ENCODE measurements at regions not wholly inside any gene's neighbourhood (a gene's known extent, or its start where the extent isn't known, plus 50 kb on each side); places are given as distances from the start of the nearest gene placed in this dataset.
"Not testable (repeated sequence)": the region's sequence is repeated elsewhere in the genome, so short reads cannot be mapped to it uniquely, and the experiment has no call there.

DNA sequence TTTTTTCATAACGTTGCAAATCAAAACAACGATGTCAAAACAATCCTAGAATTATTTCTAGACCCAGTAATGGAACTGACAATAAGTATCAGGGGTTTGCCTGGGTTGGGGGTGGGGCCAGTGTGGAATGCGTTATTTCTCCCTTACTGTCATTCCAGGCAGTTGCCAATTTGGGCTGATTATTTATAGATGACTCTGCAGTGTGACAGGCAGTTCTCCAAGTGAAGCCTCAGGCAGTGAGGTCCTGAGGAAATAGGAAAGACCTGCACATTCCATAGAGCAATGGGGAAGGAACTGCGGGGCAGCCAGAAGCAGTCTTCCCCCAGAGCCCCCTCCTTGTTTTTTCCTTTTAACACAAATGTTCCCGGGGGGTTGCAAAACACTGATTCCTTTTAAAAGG is 179.0 kb downstream of the YTHDC2 start:
- H3K36me3 Mint-ChIP-seq = no peaks in the 10 kb centered on the region
- no peak overlapping the region for H3K4me3 Mint-ChIP-seq
- ATAC-seq (replicated peaks) (no peak), DNase-seq (no peak)
- H3K9me3 Mint-ChIP-seq = peaks cover 0 to 2% of the 10 kb centered on the region in 2 donors
- no peaks in the 10 kb centered on the region for H3K4me1 Mint-ChIP-seq
- no peak overlapping the region for H3K27ac Mint-ChIP-seq
- H3K27me3 Mint-ChIP-seq = peaks cover 19 to 34% of the 10 kb centered on the region in 2 donors

- Mint-ChIP-seq H3K4me3 (no peak overlapping the region), H3K9me3 (peaks cover 0 to 2% of the 10 kb centered on the region in 2 donors), H3K36me3 (no peaks in the 10 kb centered on the region), H3K4me1 (no peaks in the 10 kb centered on the region), H3K27me3 (peaks cover 19 to 34% of the 10 kb centered on the region in 2 donors), H3K27ac (no peak overlapping the region)
- DNase-seq = no peak
- no peak for ATAC-seq (replicated peaks)
These were observed 179.5 kb downstream of the YTHDC2 start for GRCh38 chr5:113692891-113693457.

- Mint-ChIP-seq H3K27ac (no peak overlapping the region), H3K36me3 (no peaks in the 10 kb centered on the region), H3K27me3 (peaks cover 19 to 34% of the 10 kb centered on the region in 2 donors), H3K9me3 (peaks cover 0 to 2% of the 10 kb centered on the region in 2 donors), H3K4me3 (no peak overlapping the region), H3K4me1 (no peaks in the 10 kb centered on the region)
- DNase-seq = no peak
- ATAC-seq (replicated peaks) = no peak
These were observed 180.2 kb downstream of the YTHDC2 start for GRCh38 chr5:113693701-113694100.

- ATAC-seq (replicated peaks) = no peak
- no peaks in the 10 kb centered on the region for H3K36me3 Mint-ChIP-seq
- no peak overlapping the region for H3K27ac Mint-ChIP-seq
These were observed 181.1 kb downstream of the YTHDC2 start for GRCh38 chr5:113694576-113694975.

DNA sequence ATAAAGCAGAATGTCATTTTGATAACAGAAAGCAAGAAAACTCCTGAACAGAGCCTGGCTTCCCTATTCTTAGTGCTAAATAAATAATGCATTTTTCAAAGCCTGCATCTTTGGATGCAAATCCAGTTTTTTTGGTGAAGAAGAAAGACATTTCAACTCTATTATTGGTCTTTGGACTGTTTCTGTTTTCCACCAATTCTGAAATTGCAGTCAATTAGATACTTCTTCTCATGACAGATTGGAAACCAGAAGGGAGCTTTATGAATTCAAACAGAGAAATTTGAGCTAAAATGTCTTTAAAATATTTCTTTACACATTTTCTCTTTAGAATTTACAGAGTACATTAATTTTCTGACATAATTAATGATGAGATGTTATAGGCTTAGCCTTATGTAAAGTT is 189.8 kb downstream of the YTHDC2 start:
- no peaks in the 10 kb centered on the region for H3K27me3 Mint-ChIP-seq
- DNase-seq = no peak
- no peak overlapping the region for H3K4me3 Mint-ChIP-seq
- H3K36me3 Mint-ChIP-seq = peaks cover 0 to 6% of the 10 kb centered on the region in 2 donors
- ATAC-seq (replicated peaks) = no peak
- no peak overlapping the region for H3K27ac Mint-ChIP-seq
- H3K9me3 Mint-ChIP-seq = peaks cover 22 to 24% of the 10 kb centered on the region in 2 donors
- H3K4me1 Mint-ChIP-seq = no peaks in the 10 kb centered on the region

More at GRCh38 chr5:113694576-113694975, 181.1 kb downstream of the YTHDC2 start:
- H3K27me3 Mint-ChIP-seq = peaks cover 19 to 34% of the 10 kb centered on the region in 2 donors
- H3K4me1 Mint-ChIP-seq = no peaks in the 10 kb centered on the region
- H3K9me3 Mint-ChIP-seq = peaks cover 0 to 2% of the 10 kb centered on the region in 2 donors
- DNase-seq = no peak
- no peak overlapping the region for H3K4me3 Mint-ChIP-seq

GRCh38 chr5:113705657-113706056 is 192.2 kb downstream of the YTHDC2 start:
- H3K9me3 Mint-ChIP-seq = peaks cover 22 to 27% of the 10 kb centered on the region in 2 donors
- no peak for DNase-seq
- H3K27ac Mint-ChIP-seq = no peak overlapping the region
- no peak overlapping the region for H3K4me3 Mint-ChIP-seq
- H3K36me3 Mint-ChIP-seq = peaks cover 0 to 6% of the 10 kb centered on the region in 2 donors
- H3K4me1 Mint-ChIP-seq = no peaks in the 10 kb centered on the region
- no peaks in the 10 kb centered on the region for H3K27me3 Mint-ChIP-seq
- ATAC-seq (replicated peaks) = no peak

DNA sequence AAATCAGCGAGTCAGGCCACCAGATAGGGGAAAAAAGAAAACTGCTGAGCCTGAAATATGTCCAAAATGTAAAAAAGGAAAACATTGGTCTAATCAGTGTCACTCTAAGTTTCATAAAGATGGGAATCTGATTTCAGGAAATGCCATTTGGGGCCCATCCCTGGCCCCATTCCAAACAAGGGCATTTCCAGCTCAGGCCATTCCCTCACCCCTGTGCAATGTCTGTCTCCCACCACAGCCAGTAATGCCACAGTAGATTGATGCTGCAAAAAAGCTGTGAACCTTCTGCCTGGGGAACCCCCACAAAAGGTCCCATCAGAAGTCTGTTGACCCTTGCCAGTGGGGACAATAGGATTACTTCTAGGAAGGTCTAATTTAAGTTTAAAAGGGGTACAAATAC is 199.6 kb downstream of the YTHDC2 start:
- Mint-ChIP-seq H3K27ac (no peak overlapping the region), H3K4me3 (no peak overlapping the region), H3K9me3 (peaks cover 15 to 19% of the 10 kb centered on the region in 2 donors), H3K4me1 (no peaks in the 10 kb centered on the region), H3K36me3 (no peaks in the 10 kb centered on the region), H3K27me3 (no peaks in the 10 kb centered on the region)
- DNase-seq (no peak), ATAC-seq (replicated peaks) (no peak)

DNA sequence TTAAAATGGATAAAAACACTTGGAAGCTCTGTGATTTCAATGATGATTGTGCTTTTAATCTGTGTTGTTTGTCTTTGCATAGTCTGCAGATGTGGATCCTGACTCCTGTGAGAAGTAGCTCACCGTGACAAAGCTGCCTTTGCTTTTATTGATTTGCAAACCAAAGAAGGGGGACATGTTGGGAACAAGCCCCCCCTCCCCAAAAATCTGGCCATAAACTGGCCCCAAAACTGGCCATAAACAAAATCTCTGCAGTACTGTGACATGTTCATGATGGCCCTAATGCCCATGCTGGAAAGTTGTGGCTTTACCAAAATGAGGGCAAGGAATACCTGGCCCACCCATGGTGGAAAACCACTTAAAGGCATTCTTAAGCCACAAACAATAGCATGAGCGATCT is 202.4 kb downstream of the YTHDC2 start:
- peaks cover 15 to 16% of the 10 kb centered on the region in 2 donors for H3K9me3 Mint-ChIP-seq

GRCh38 chr5:113719549-113719948 is 206.1 kb downstream of the YTHDC2 start:
- Mint-ChIP-seq H3K9me3 (peaks cover 7 to 10% of the 10 kb centered on the region in 2 donors), H3K4me1 (no peaks in the 10 kb centered on the region), H3K27me3 (no peaks in the 10 kb centered on the region), H3K27ac (no peak overlapping the region), H3K36me3 (no peaks in the 10 kb centered on the region), H3K4me3 (no peak overlapping the region)
- ATAC-seq (replicated peaks) (no peak), DNase-seq (no peak)

More for the DNA sequence above, 202.4 kb downstream of the YTHDC2 start:
- not testable (repeated sequence) for H3K27me3 Mint-ChIP-seq; DNase-seq; ATAC-seq (replicated peaks); H3K27ac Mint-ChIP-seq; H3K4me1 Mint-ChIP-seq; H3K36me3 Mint-ChIP-seq; H3K4me3 Mint-ChIP-seq

DNA sequence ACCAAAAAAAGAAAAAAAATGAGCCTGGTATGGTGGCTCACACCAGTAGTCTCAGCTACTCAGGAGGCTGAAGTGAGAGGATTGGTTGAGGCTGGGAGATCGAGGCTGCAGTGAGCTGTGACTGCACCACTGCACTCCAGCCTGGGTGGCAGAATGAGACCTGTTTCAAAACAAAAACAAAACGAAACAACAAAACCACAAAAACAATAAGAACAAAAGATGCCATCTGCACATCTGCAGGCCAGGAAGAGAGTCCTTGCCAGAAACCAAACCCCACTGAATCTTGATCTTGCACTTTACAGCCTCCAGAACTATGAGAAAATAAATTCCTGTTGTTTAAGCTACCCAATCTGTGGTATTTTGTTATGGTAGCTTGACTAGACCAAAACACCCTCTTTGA is 207.7 kb downstream of the YTHDC2 start:
- peaks cover 4 to 7% of the 10 kb centered on the region in 2 donors for H3K9me3 Mint-ChIP-seq
- no peaks in the 10 kb centered on the region for H3K27me3 Mint-ChIP-seq
- no peaks in the 10 kb centered on the region for H3K36me3 Mint-ChIP-seq
- no peak overlapping the region for H3K4me3 Mint-ChIP-seq
- H3K27ac Mint-ChIP-seq = no peak overlapping the region
- no peak for DNase-seq
- H3K4me1 Mint-ChIP-seq = no peaks in the 10 kb centered on the region
- ATAC-seq (replicated peaks) = no peak

DNA sequence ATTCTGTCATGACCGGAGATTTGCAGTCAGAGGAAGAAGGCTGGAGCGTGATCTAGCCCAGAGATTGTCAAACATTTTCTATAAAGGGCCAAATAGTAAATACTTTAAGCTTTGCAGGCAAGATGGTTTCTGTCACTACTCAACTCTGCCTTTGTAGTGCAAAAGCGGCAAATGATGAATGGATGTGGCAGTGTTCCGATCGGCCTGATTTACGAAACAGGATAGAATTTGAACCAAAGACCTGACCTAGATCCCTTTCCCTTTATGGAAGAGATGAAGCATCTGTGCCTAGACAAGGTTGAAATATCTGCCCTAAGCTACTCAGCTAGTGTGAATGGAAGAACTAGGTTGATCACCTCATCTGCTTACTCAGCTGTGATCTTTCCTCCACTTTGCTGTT is 209.5 kb downstream of the YTHDC2 start:
- no peak for ATAC-seq (replicated peaks)
- Mint-ChIP-seq H3K27me3 (no peaks in the 10 kb centered on the region), H3K27ac (no peak overlapping the region), H3K4me1 (no peaks in the 10 kb centered on the region), H3K4me3 (no peak overlapping the region), H3K9me3 (peaks cover 0 to 7% of the 10 kb centered on the region in 2 donors), H3K36me3 (no peaks in the 10 kb centered on the region)
- no peak for DNase-seq

DNA sequence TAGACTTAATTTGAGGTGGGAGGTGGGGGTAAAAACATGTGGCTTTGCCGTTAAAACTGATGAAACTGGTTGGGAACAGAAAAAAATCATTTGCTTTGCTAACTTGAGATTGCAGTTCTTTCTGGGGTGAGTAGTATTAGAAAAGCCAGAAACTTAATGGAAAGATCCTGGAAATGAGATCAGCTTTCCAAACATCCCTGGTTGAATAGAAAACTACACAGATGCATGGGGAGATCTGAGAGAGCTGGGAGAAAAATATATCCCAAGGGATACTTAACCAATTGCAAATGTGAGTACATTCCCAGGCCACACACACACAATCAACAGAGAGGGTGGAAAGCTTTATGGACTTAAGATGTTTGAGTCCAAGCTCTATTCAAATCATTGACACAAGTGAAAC is 222.3 kb downstream of the YTHDC2 start:
- Mint-ChIP-seq H3K27ac (no peak overlapping the region), H3K4me1 (no peaks in the 10 kb centered on the region), H3K36me3 (no peaks in the 10 kb centered on the region), H3K9me3 (no peaks in the 10 kb centered on the region), H3K4me3 (no peak overlapping the region), H3K27me3 (peaks cover 0 to 2% of the 10 kb centered on the region in 2 donors)
- no peak for DNase-seq
- no peak for ATAC-seq (replicated peaks)

DNA sequence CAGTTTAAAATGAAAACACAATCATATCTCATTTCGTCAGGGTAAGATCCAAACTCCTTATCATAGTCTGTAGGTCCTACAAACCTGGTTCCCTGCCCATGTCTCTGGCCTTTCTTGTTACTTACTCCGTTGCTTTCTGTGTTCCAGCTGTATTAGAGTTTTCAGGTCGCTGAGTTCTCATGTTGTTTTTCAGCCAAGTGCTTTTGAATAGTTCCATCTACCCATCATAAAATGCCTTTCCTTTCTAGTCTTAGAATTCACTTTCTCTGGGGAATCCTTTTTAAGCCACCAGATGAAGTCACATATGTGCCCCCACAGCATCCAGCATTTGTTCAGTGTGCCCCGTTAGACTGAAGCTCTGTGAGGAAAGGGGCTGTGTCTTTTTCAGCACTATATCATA is 228.7 kb downstream of the YTHDC2 start:
- Mint-ChIP-seq H3K27ac (no peak overlapping the region), H3K9me3 (no peaks in the 10 kb centered on the region), H3K36me3 (no peaks in the 10 kb centered on the region), H3K4me3 (no peak overlapping the region), H3K27me3 (no peaks in the 10 kb centered on the region), H3K4me1 (no peaks in the 10 kb centered on the region)
- DNase-seq (no peak), ATAC-seq (replicated peaks) (no peak)

DNA sequence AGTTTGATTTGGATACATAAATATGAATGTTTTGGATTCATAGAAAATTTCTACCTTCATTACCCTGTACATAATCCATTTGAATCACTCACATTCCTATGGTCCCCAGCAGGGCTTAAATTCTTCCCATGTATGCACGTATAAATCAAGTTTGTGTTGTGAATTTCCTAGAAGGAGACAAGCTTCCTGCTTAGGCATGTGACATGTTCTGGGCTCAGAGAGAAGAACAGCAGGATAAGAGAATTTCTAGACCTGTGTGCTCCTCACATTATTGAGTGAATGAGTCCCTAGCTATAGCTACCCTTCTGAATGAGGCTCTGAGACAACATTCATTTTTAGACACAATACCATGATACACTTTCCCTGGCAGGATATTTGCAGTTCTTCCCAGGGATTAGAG is 229.1 kb downstream of the YTHDC2 start:
- Mint-ChIP-seq H3K4me1 (no peaks in the 10 kb centered on the region), H3K36me3 (no peaks in the 10 kb centered on the region), H3K27me3 (no peaks in the 10 kb centered on the region), H3K9me3 (no peaks in the 10 kb centered on the region), H3K27ac (no peak overlapping the region), H3K4me3 (no peak overlapping the region)
- no peak for DNase-seq
- ATAC-seq (replicated peaks) = no peak

- H3K4me3 Mint-ChIP-seq = no peak overlapping the region
- H3K4me1 Mint-ChIP-seq = no peaks in the 10 kb centered on the region
- H3K36me3 Mint-ChIP-seq = no peaks in the 10 kb centered on the region
- no peak for DNase-seq
- no peaks in the 10 kb centered on the region for H3K27me3 Mint-ChIP-seq
- H3K27ac Mint-ChIP-seq = no peak overlapping the region
- ATAC-seq (replicated peaks) = no peak
- H3K9me3 Mint-ChIP-seq = no peaks in the 10 kb centered on the region
These were observed 234.9 kb downstream of the YTHDC2 start for GRCh38 chr5:113748403-113748802.

GRCh38 chr5:113749334-113749733 is 235.8 kb downstream of the YTHDC2 start:
- Mint-ChIP-seq H3K36me3 (no peaks in the 10 kb centered on the region), H3K4me1 (no peaks in the 10 kb centered on the region), H3K27ac (no peak overlapping the region), H3K9me3 (no peaks in the 10 kb centered on the region), H3K4me3 (no peak overlapping the region), H3K27me3 (no peaks in the 10 kb centered on the region)
- DNase-seq = no peak
- ATAC-seq (replicated peaks) = no peak

Measured in stimulated activated naive B cell treated with anti-CD40 and anti-IgM and Interleukin-4, amounts not matched to agents 10 μg/mL and 1 μg/mL and 100 μg/mL, for 72 hours (primary cell).